ENCODE measurements at regions not wholly inside any gene's neighbourhood (a gene's known extent, or its start where the extent isn't known, plus 50 kb on each side); places are given as distances from the start of the nearest gene placed in this dataset.

DNA sequence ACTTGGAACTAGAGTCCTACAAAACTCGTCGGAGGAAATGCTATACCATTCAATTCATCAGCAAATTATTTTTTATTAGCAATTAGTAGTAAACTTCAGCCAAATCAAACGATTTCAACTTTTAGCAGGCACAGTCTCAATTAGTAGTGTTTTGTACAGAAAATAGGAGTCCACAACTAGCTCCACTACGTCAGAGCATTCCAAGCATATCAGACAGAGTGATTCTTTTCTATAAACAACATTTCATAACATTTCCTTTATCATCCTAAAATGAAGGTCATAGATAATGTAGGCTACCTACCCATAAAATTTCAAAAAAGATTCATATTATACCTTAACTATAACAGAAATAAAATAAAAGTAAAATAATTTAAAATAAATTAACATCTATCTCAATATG is 169.9 kb downstream of the KIF18A start:
- H3K27me3 ChIP-seq: no peaks in the 10 kb centered on the region
- no peak for TF ChIP-seq POLR2A (IDR thresholded peaks at IDR 0.05)
- TF ChIP-seq, protein P1, sequence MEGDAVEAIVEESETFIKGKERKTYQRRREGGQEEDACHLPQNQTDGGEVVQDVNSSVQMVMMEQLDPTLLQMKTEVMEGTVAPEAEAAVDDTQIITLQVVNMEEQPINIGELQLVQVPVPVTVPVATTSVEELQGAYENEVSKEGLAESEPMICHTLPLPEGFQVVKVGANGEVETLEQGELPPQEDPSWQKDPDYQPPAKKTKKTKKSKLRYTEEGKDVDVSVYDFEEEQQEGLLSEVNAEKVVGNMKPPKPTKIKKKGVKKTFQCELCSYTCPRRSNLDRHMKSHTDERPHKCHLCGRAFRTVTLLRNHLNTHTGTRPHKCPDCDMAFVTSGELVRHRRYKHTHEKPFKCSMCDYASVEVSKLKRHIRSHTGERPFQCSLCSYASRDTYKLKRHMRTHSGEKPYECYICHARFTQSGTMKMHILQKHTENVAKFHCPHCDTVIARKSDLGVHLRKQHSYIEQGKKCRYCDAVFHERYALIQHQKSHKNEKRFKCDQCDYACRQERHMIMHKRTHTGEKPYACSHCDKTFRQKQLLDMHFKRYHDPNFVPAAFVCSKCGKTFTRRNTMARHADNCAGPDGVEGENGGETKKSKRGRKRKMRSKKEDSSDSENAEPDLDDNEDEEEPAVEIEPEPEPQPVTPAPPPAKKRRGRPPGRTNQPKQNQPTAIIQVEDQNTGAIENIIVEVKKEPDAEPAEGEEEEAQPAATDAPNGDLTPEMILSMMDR (IDR thresholded peaks at IDR 0.05): no peak
- no peak for DNase-seq
- no peaks in the 10 kb centered on the region for H3K9me3 ChIP-seq
- 76 to 82% methylated on average over 4 of the region's 4 CpGs for WGBS, 2 donors
- intact Hi-C loops (cut with DNase I; ENCODE audit: low total_unique reads): no loop called here
- H3K4me3 ChIP-seq: no peak overlapping the region
- no peak overlapping the region for H3K27ac ChIP-seq
- H3K4me1 ChIP-seq: no peaks in the 10 kb centered on the region
- no peaks in the 10 kb centered on the region for H3K36me3 ChIP-seq (ENCODE audit: low read depth, missing control alignments)

DNA sequence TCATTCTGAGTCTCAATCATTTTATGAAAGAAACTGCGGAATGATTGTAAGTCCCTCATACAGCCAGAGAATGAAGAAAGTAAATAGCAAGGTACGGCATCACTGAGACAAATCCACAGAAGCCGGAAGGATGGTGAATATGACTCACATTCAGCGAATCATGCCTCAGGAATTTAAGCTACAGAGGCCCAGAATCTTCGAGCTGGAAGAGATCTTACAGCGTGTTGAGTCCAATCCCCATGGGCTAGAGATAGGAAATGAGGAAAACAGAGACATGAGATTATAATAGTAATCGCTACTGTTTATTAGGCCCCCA is 173.2 kb downstream of the KIF18A start:
- TF ChIP-seq, protein P1 (IDR thresholded peaks at IDR 0.05): no peak
- TF ChIP-seq POLR2A (IDR thresholded peaks at IDR 0.05): no peak
- no peaks in the 10 kb centered on the region for H3K36me3 ChIP-seq (ENCODE audit: low read depth, missing control alignments)
- 68 to 77% methylated on average over 7 of the region's 7 CpGs for WGBS, 2 donors
- no peaks in the 10 kb centered on the region for H3K9me3 ChIP-seq
- no peak overlapping the region for H3K4me3 ChIP-seq
- intact Hi-C loops (cut with DNase I; ENCODE audit: low total_unique reads): no loop called here
- no peak for DNase-seq
- no peaks in the 10 kb centered on the region for H3K4me1 ChIP-seq
- H3K27me3 ChIP-seq: no peaks in the 10 kb centered on the region
- no peak overlapping the region for H3K27ac ChIP-seq

DNA sequence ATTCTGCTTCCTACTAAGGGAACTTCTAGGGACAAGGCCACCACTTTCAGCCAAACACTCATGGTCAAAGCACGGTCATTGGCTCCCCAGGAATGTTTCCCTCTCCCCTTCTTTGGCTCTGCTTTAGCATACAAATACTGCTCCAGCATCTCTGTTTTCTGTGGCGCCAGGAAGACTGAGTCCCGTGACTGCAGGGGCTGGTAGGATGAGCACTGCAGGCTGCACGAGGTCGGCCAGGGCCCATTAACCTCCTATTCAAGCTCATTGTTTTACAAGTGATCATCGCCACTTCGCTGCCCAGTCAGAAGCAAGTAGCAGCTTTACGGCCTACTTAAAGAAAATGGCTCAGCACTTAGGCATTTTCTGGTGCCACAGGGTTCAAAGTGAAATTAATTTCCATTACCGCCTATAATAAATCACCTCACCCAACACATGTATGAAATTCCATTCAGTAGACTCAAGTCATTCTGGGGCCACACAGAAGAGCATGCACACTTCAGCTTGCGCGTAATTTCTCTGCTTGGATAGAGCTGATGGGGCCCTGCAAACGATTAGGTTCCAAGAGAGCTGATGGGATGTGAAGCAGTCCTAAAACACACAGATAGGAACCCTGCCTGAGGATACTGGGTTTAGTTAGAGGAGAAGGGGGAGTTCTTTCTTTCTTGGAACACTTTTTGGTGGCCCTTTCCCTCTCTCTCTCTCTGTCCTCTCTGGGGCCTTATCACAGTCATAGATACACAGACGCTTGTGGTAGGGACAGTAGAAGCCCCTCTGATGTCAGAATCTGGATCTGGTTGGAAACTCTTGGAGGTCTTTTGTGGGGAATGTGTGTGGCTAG is 173.7 kb downstream of the KIF18A start:
- Histone ChIP-seq H3K27me3 (no peaks in the 10 kb centered on the region), H3K4me1 (no peaks in the 10 kb centered on the region), H3K27ac (no peak overlapping the region), H3K4me3 (no peak overlapping the region), H3K9me3 (no peaks in the 10 kb centered on the region), H3K36me3 (ENCODE audit: low read depth, missing control alignments) (no peaks in the 10 kb centered on the region)
- intact Hi-C loops (cut with DNase I; ENCODE audit: low total_unique reads): no loop called here
- 52 to 74% methylated on average over 7 to 13 of the region's 13 CpGs for WGBS, 2 donors
- TF ChIP-seq POLR2A (IDR thresholded peaks at IDR 0.05): no peak
- no peak for DNase-seq

DNA sequence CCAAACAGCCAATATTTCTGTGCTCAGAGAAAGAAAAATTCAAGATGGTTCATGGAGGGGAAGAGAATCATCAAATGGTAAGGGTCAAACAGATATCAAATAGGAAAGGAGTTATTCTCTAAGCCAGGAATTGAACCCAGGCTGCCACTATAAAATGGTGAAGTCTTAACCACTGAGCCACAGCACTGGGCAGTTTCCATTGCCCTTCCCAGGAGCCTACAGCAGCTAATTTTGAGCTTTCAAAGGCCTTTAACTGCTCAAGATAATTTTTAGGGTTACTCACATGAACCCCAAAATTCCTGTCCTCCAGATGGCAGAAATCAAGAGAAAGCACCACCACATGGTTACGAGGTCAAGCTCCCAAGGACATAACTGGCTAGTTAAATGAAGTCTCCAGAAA is 176.2 kb downstream of the KIF18A start:
- no peaks in the 10 kb centered on the region for H3K4me1 ChIP-seq
- no peaks in the 10 kb centered on the region for H3K36me3 ChIP-seq (ENCODE audit: low read depth, missing control alignments)
- no peaks in the 10 kb centered on the region for H3K27me3 ChIP-seq
- no peak overlapping the region for H3K4me3 ChIP-seq
- no peak for TF ChIP-seq POLR2A (IDR thresholded peaks at IDR 0.05)
- TF ChIP-seq, protein P1 (IDR thresholded peaks at IDR 0.05): no peak
- 80 to 84% methylated on average over 1 of the region's 1 CpG for WGBS, 2 donors
- H3K27ac ChIP-seq: no peak overlapping the region
- no peak for DNase-seq
- H3K9me3 ChIP-seq: no peaks in the 10 kb centered on the region
- intact Hi-C loops (cut with DNase I; ENCODE audit: low total_unique reads): no loop called here

DNA sequence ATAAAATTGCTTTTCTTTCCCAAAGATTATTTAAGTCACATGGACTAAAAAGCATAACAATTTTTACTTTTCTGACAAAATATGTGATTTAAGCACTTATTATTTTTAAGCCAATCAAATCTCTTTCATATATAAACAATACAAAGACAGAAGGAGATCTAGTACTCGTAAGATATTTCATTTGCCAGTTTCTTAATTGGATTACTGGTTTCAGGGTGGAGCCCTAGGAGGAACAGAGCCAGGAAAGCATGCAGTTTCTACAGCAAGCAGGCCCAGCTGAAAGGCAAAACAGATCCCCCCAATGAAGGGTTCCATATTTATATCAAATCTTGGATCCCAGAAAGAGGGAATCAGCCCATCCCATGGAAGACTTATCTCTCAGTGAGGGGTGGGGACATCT is 177.0 kb downstream of the KIF18A start:
- Histone ChIP-seq H3K27ac (no peak overlapping the region), H3K36me3 (ENCODE audit: low read depth, missing control alignments) (no peaks in the 10 kb centered on the region), H3K9me3 (no peaks in the 10 kb centered on the region), H3K4me1 (no peaks in the 10 kb centered on the region), H3K4me3 (no peak overlapping the region), H3K27me3 (no peaks in the 10 kb centered on the region)
- WGBS, 2 donors: 63 to 69% methylated on average over 1 of the region's 1 CpG
- DNase-seq: no peak
- TF ChIP-seq, protein P1 (IDR thresholded peaks at IDR 0.05): no peak
- no peak for TF ChIP-seq POLR2A (IDR thresholded peaks at IDR 0.05)
- intact Hi-C loops (cut with DNase I; ENCODE audit: low total_unique reads): no loop called here

Data from testis (tissue), 2 donors.